SK-N-SH (cell line): ENCODE measurements at regions not wholly inside any gene's neighbourhood (a gene's known extent, or its start where the extent isn't known, plus 50 kb on each side); places are given as distances from the start of the nearest gene placed in this dataset.

ENCODE experiments used
- EP300 ChIP-seq, 2 experiments: IDR thresholded peaks; 2 replicates each; pipeline versions ENCODE4 v1.4.0 to v1.6.1; 2012; ENCODE audit warnings: borderline replicate concordance in 1 of 2, low read depth in 1 of 2, low read length in 1 of 2
- GATA2 ChIP-seq: sonication (generic); formaldehyde crosslinking; IDR thresholded peaks from 2 replicates; pipeline ENCODE4 v1.5.0; 2020; ENCODE audit warnings: mild to moderate bottlenecking, missing genetic modification reagents
- MXI1 ChIP-seq: IDR thresholded peaks from 2 replicates; pipeline ENCODE4 v1.6.1; 2012; ENCODE audit warnings: mild to moderate bottlenecking, low read depth, low read length, improper control_type of control experiment
- POLR2AphosphoS5 ChIP-seq: IDR thresholded peaks from 2 replicates; pipeline ENCODE4 v1.6.1; 2012; ENCODE audit warnings: low read depth, low read length
- RAD21 ChIP-seq: IDR thresholded peaks from 2 replicates; pipeline ENCODE4 v1.6.1; 2012; ENCODE audit warnings: mild to moderate bottlenecking, low read length
- RCOR1 ChIP-seq: fragments of 150-350 bp; IDR thresholded peaks from 2 replicates; pipeline ENCODE4 v1.6.1; 2017; ENCODE audit warnings: antibody characterized with exemption, low read length
- RXRA ChIP-seq: IDR thresholded peaks from 2 replicates; pipeline ENCODE4 v1.4.0; 2012; ENCODE audit warnings: low read depth, mild to moderate bottlenecking, borderline replicate concordance
- SIN3A ChIP-seq: IDR thresholded peaks from 2 replicates; pipeline ENCODE4 v1.6.1; 2012; ENCODE audit warnings: low read depth, mild to moderate bottlenecking, low read length, moderate library complexity, borderline replicate concordance
- SMC3 ChIP-seq: IDR thresholded peaks from 2 replicates; pipeline ENCODE4 v1.6.1; 2012; ENCODE audit warnings: low read depth, low read length, improper control_type of control experiment
- TAF1 ChIP-seq: IDR thresholded peaks from 2 replicates; pipeline ENCODE4 v1.6.1; 2012; ENCODE audit warnings: low read depth, mild to moderate bottlenecking, low read length, moderate library complexity, borderline replicate concordance
- TF ChIP-seq, protein P1 (sequence below): fragments of 200-600 bp; sonication (generic); IDR thresholded peaks from 2 replicates; pipeline ENCODE4 v1.6.1; 2017; ENCODE audit warnings: antibody characterized with exemption, mild to moderate bottlenecking, moderate library complexity
- TF ChIP-seq, protein P2 (sequence below): fragments of 150-350 bp; IDR thresholded peaks from 2 replicates; pipeline ENCODE4 v1.6.1; 2017; ENCODE audit warnings: antibody characterized with exemption, low read length, low read depth, borderline replicate concordance
- TF ChIP-seq, protein P3 (sequence below): IDR thresholded peaks from 2 replicates; pipeline ENCODE4 v1.4.0; 2012; ENCODE audit warnings: low read depth

DNA sequence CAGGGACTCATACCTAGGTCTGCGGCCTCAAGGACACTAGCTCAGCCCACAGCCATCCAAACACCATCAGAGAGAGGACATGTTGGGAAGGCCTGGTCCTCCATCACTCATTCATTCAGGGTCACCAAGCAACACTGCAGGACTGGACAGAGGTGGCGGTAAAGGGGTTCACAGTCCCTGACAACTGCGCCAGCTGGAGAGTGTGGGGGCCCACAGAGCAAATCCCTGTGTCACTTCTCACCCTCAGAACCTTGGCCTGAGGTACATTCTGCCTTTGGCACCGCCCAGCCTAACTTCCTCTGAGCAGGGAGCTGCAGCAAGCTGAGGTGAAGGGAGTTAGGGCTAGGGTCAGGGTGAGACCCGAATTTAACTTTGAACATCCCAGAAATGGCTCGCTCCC lies 106.5 kb downstream of the COPRS start:
- TF ChIP-seq, protein P1, sequence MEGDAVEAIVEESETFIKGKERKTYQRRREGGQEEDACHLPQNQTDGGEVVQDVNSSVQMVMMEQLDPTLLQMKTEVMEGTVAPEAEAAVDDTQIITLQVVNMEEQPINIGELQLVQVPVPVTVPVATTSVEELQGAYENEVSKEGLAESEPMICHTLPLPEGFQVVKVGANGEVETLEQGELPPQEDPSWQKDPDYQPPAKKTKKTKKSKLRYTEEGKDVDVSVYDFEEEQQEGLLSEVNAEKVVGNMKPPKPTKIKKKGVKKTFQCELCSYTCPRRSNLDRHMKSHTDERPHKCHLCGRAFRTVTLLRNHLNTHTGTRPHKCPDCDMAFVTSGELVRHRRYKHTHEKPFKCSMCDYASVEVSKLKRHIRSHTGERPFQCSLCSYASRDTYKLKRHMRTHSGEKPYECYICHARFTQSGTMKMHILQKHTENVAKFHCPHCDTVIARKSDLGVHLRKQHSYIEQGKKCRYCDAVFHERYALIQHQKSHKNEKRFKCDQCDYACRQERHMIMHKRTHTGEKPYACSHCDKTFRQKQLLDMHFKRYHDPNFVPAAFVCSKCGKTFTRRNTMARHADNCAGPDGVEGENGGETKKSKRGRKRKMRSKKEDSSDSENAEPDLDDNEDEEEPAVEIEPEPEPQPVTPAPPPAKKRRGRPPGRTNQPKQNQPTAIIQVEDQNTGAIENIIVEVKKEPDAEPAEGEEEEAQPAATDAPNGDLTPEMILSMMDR, result no peak
- TF ChIP-seq SMC3, result no peak
- TF ChIP-seq POLR2AphosphoS5, result no peak
- TF ChIP-seq, protein P2, sequence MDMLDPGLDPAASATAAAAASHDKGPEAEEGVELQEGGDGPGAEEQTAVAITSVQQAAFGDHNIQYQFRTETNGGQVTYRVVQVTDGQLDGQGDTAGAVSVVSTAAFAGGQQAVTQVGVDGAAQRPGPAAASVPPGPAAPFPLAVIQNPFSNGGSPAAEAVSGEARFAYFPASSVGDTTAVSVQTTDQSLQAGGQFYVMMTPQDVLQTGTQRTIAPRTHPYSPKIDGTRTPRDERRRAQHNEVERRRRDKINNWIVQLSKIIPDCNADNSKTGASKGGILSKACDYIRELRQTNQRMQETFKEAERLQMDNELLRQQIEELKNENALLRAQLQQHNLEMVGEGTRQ, result no peak
- TF ChIP-seq EP300 (IDR thresholded peaks at IDR 0.05; ENCODE audit: borderline replicate concordance in 1 of 2, low read depth in 1 of 2, low read length in 1 of 2), result no peak
- no peak for TF ChIP-seq TAF1
- TF ChIP-seq RXRA, result no peak
- TF ChIP-seq MXI1, result no peak
- TF ChIP-seq GATA2, result no peak
- no peak for TF ChIP-seq RCOR1
- TF ChIP-seq, protein P3, sequence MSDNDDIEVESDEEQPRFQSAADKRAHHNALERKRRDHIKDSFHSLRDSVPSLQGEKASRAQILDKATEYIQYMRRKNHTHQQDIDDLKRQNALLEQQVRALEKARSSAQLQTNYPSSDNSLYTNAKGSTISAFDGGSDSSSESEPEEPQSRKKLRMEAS, result no peak
- no peak for TF ChIP-seq SIN3A
- TF ChIP-seq RAD21, result no peak
